ENCODE measurements at regions not wholly inside any gene's neighbourhood (a gene's known extent, or its start where the extent isn't known, plus 50 kb on each side); places are given as distances from the start of the nearest gene placed in this dataset.

DNA sequence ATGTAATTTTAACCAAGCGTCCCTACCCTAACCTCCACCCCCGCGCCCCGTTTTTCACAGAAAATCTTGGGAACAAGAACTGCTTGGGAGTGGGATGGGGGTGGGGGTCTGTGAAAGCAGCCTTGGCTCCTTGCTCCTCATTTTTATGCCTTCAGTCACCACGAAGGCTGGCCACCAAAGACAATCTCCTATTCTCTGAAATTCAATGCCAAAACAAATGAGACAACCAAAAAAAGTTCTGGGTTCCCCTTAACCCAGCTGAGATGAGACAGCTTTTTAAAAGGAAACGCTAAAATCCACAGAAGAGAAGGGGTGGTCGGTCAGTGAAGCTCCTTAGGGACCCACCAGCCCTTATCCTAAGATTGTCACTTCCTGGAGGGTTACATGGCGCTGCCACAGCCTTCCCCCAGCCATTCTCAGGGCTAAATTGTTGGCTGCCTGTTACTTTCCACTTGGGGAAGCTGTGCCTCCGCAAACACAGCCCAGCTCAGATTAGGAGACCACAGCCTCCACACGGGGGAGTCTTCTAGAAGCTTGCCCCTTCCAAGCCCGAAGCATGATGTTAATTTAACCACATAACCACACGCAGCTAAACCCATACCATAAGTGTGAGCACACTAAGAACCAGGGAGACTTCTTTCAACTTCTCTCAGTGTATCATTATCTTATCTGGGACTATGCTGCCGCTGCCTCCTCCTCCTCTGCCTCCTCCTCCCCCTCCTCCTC, 136.3 kb downstream of the FOXD1 start:
- H3K36me3 ChIP-seq (replicated peaks; ENCODE audit: insufficient read depth, low read depth) = no peaks in the 10 kb centered on the region
- H3K9me3 ChIP-seq (ENCODE audit: low read depth) = no peaks in the 10 kb centered on the region
- TF ChIP-seq EZH2phosphoT487 (IDR thresholded peaks at IDR 0.05; ENCODE audit: low read depth, severe bottlenecking, unreplicated experiment) (no peak), EZH2 (IDR thresholded peaks at IDR 0.05; ENCODE audit: borderline replicate concordance) (no peak)
- TF ChIP-seq, protein P1, sequence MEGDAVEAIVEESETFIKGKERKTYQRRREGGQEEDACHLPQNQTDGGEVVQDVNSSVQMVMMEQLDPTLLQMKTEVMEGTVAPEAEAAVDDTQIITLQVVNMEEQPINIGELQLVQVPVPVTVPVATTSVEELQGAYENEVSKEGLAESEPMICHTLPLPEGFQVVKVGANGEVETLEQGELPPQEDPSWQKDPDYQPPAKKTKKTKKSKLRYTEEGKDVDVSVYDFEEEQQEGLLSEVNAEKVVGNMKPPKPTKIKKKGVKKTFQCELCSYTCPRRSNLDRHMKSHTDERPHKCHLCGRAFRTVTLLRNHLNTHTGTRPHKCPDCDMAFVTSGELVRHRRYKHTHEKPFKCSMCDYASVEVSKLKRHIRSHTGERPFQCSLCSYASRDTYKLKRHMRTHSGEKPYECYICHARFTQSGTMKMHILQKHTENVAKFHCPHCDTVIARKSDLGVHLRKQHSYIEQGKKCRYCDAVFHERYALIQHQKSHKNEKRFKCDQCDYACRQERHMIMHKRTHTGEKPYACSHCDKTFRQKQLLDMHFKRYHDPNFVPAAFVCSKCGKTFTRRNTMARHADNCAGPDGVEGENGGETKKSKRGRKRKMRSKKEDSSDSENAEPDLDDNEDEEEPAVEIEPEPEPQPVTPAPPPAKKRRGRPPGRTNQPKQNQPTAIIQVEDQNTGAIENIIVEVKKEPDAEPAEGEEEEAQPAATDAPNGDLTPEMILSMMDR (IDR thresholded peaks at IDR 0.05; ENCODE audit: poor library complexity) = peak; percentile 23
- no peaks in the 10 kb centered on the region for H3K9me2 ChIP-seq (replicated peaks; ENCODE audit: insufficient read depth)
- 52% methylated on average over 12 of the region's 13 CpGs for WGBS (ENCODE audit: low lambda C conversion rate, missing lambda C conversion rate)
- no peaks in the 10 kb centered on the region for H3K4me1 ChIP-seq (ENCODE audit: insufficient read depth)
- no peak overlapping the region for H3K4me2 ChIP-seq
- H4K20me1 ChIP-seq (ENCODE audit: insufficient read depth, poor library complexity, severe bottlenecking) = no peaks in the 10 kb centered on the region
- no peaks in the 10 kb centered on the region for H3K79me2 ChIP-seq
- H3K4me3 ChIP-seq = no peak overlapping the region
- H3K27me3 ChIP-seq = peaks cover 58% of the 10 kb centered on the region
- H2AFZ ChIP-seq = no peak overlapping the region
- peak; percentile 29 for DNase-seq (ENCODE audit: low spot score)
- peak overlapping the region; percentile 45 for H3K27ac ChIP-seq

DNA sequence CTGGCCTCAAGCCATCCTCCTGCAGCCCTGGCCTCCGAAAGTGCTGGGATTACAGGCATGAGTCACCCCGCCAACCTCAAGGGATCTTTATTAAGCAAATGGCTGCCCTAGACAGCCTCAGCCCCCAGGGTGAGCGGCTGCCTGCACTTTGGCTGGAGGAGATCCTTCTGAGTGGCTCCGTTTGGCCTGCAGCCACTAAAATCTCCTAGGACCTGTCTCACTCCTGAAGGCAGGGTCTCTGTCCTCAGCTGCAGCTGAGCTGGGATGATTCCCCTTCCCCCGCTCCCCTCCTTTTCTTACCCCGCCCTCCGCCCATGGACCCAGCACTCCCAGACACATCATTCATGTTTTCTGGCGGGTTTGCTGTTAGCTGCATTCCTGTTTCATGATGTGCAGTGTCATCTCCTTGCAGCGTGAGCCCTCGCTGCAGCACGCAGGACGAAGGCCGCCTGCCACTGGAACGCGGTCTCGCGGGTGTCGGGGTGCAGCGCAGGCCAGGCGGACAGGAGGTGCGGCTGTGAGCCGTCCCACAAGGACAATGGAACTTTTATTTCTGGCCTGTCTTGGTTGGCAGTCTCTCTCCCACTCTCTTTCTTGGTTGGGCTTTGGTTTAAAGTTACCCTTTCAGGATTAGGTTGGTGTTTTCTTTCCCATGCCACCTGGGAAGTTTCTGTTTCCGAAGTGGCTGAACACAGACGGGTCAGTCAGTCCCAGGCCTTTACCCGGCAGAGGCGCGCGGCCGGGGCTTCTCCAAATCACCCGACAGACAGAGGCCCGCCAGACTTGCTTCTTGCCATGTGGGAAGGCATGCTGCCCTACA, 137.1 kb downstream of the FOXD1 start:
- Histone ChIP-seq H3K27ac (peak overlapping the region; percentile 45), H3K9me2 (replicated peaks; ENCODE audit: insufficient read depth) (no peaks in the 10 kb centered on the region), H3K4me1 (ENCODE audit: insufficient read depth) (no peaks in the 10 kb centered on the region), H3K27me3 (peaks cover 66% of the 10 kb centered on the region), H3K4me3 (no peak overlapping the region), H3K4me2 (peak overlapping the region; percentile 62), H3K79me2 (no peaks in the 10 kb centered on the region), H4K20me1 (ENCODE audit: insufficient read depth, poor library complexity, severe bottlenecking) (no peaks in the 10 kb centered on the region), H2AFZ (no peak overlapping the region), H3K36me3 (replicated peaks; ENCODE audit: insufficient read depth, low read depth) (no peaks in the 10 kb centered on the region), H3K9me3 (ENCODE audit: low read depth) (no peaks in the 10 kb centered on the region)
- 32% methylated on average over 31 of the region's 31 CpGs for WGBS (ENCODE audit: low lambda C conversion rate, missing lambda C conversion rate)
- TF ChIP-seq EZH2 (IDR thresholded peaks at IDR 0.05; ENCODE audit: borderline replicate concordance) (no peak), EZH2phosphoT487 (IDR thresholded peaks at IDR 0.05; ENCODE audit: low read depth, severe bottlenecking, unreplicated experiment) (no peak)
- TF ChIP-seq, protein P1 (IDR thresholded peaks at IDR 0.05; ENCODE audit: poor library complexity) = no peak
- peak; percentile 63 for DNase-seq (ENCODE audit: low spot score)

- Histone ChIP-seq H3K9me2 (replicated peaks; ENCODE audit: insufficient read depth) (no peaks in the 10 kb centered on the region), H3K27me3 (peaks cover 83% of the 10 kb centered on the region), H2AFZ (no peak overlapping the region), H3K27ac (no peak overlapping the region), H3K4me1 (ENCODE audit: insufficient read depth) (no peaks in the 10 kb centered on the region), H3K4me3 (no peak overlapping the region), H3K4me2 (no peak overlapping the region), H3K9me3 (ENCODE audit: low read depth) (no peaks in the 10 kb centered on the region), H3K79me2 (no peaks in the 10 kb centered on the region), H4K20me1 (ENCODE audit: insufficient read depth, poor library complexity, severe bottlenecking) (no peaks in the 10 kb centered on the region), H3K36me3 (replicated peaks; ENCODE audit: insufficient read depth, low read depth) (no peaks in the 10 kb centered on the region)
- WGBS (ENCODE audit: low lambda C conversion rate, missing lambda C conversion rate) = 69% methylated on average over 4 of the region's 4 CpGs
- no peak for DNase-seq (ENCODE audit: low spot score)
- TF ChIP-seq EZH2 (IDR thresholded peaks at IDR 0.05; ENCODE audit: borderline replicate concordance) (no peak), EZH2phosphoT487 (IDR thresholded peaks at IDR 0.05; ENCODE audit: low read depth, severe bottlenecking, unreplicated experiment) (no peak)
- TF ChIP-seq, protein P1 (IDR thresholded peaks at IDR 0.05; ENCODE audit: poor library complexity) = no peak
These were observed 134.8 kb downstream of the TMEM174 start for GRCh38 chr5:73307645-73308355.
